HTR-8/SVneo (cell line): ENCODE measurements at regions not wholly inside any gene's neighbourhood (a gene's known extent, or its start where the extent isn't known, plus 50 kb on each side); places are given as distances from the start of the nearest gene placed in this dataset.
A peak's percentile ranks its signal among the peaks of the same experiment; 100 is the strongest.
"Not testable (repeated sequence)": the region's sequence is repeated elsewhere in the genome, so short reads cannot be mapped to it uniquely, and the experiment has no call there.

ENCODE experiments used
- DNase-seq: peaks from one replicate; pipeline ENCODE4 v3.0.0; 2011; ENCODE audit warnings: low spot score, mixed read lengths; ENCODE audit not compliant: insufficient read length
- FAIRE-seq: peaks from 2 replicates; lab custom pipeline; 2011; peaks lifted over from hg19 to GRCh38; lab: Jason Lieb, UNC

GRCh38 chr15:32536507-32537172, 56.6 kb upstream of the GOLGA8N start:
- not testable (repeated sequence) for DNase-seq

GRCh38 chr15:32536057-32536493, 57.2 kb upstream of the GOLGA8N start:
- not testable (repeated sequence) for DNase-seq, FAIRE-seq

More at GRCh38 chr15:32536507-32537172, 56.6 kb upstream of the GOLGA8N start:
- peak; percentile 95 for FAIRE-seq

- FAIRE-seq, DNase-seq: not testable (repeated sequence)
Observed at GRCh38 chr15:32535150-32535898, 57.9 kb upstream of the GOLGA8N start.

GRCh38 chr15:32522900-32523299, 67.5 kb upstream of the GOLGA8O start:
- not testable (repeated sequence) for FAIRE-seq

DNA sequence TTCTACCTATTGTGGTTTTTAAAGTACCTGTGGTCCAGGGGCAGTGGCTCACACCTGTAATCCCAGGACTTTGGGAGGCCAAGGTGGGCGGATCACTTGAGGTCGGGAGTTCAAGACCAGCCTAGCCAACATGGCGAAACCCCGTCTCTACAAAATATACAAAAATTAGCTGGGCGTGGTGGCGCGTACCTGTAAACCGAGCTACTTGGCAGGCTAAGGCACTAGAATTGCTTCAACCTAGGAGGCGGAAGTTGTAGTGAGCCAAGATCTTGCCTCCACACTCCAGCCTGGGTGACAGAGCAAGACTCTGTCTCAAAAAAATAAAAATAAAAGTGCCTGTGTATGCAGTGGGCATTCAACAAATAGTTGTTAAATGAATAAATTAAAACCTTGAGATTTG, 67.0 kb upstream of the GOLGA8O start:
- FAIRE-seq, DNase-seq: not testable (repeated sequence)

More at GRCh38 chr15:32522900-32523299, 67.5 kb upstream of the GOLGA8O start:
- not testable (repeated sequence) for DNase-seq

GRCh38 chr15:32518976-32519375, 63.5 kb upstream of the GOLGA8O start:
- DNase-seq, FAIRE-seq: not testable (repeated sequence)

DNA sequence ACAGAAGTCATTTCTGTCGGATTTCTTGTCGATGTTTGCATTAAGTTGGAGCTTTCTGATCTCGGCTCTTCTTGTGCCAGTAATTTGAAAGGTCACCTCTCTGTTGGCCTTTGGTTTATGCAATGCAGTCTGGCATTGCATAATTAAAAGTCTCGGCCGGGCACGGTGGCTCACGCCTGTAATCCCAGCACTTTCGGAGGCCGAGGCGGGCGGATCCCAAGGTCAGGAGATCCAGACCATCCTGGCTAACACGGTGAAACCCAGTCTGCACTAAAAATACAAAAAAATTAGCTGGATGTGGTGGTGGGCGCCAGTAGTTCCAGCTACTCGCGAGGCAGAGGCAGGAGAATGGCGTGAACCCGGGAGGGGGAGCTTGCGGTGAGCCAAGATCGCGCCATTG, 62.6 kb upstream of the GOLGA8O start:
- DNase-seq, FAIRE-seq: not testable (repeated sequence)

- FAIRE-seq, DNase-seq: not testable (repeated sequence)
Observed at GRCh38 chr15:32516954-32517353, 61.5 kb upstream of the GOLGA8O start.

DNA sequence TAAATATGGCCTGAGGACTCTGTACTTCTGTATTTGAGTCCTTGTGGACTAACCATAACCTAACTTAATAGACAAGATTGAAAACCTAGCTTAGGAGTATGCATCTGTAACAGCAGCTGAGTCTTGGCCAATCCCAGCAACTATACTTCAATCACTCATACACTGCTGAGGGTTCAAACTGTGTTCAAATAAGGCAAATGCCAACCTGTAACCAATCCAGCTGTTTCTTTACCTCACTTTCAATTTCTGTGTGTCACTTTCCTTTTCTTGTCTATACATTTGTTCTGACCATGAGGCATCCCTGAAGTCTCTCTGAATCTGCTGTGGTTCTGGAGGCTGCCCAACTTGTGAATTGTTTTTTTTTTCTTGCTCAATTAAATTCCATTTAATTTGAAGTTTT, 57.9 kb upstream of the GOLGA8O start:
- not testable (repeated sequence) for FAIRE-seq, DNase-seq

DNA sequence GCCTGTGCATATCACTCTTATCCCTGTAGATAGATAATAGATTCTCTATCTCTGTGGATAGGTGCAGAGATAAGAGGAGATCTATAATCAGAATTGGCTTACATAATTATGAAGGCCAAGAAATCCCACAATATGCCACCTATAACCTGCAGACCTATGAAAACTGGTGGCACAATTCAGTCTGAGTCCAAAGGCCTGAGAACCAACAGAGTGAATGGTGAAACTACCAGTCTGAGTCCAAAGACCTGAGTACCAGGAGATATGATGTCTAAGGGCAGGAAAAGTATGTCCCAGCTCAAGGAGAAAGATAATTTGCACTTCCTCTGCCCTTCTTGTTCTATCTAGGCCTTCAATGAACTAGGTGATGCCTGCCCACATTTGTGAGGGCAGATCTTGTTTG, 54.6 kb upstream of the GOLGA8O start:
- not testable (repeated sequence) for FAIRE-seq, DNase-seq

DNA sequence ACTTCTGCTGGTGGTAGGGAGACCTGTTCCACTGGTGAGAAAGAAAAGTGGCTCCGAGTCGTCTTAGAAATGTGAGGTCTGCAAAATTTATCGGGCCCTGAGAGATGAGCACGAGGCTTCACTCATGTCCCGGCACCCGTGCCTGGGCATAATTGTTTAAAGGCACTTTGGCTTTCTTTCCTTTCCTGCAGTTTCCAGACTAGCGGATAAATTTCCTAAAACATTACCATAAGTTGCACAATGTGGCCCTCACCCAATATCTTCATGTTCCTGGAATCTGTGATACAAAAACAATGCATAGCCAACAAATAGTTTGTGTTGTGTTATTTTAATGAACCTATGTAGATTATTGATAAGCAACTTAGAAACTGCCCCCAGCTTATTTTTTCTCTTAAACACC, 52.6 kb upstream of the GOLGA8O start:
- not testable (repeated sequence) for FAIRE-seq

DNA sequence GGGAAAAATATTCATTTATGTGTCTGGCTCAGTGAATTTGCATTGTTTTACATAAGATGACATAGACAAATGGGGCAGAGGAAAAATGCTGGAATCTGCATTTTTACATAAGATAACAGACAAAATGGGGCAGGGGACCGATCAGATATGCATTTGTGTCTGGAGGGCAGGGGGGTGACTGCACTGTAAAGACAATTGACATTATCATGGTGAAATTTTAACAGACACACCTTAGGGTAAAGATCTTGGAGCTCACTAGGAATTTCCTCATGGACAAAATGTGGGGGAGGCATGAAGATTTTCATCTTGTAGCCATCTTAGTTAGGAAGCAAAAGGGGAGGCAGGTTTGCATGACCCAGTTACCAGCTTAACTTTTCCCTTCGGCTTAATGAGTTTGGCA, 51.4 kb upstream of the GOLGA8O start:
- not testable (repeated sequence) for FAIRE-seq, DNase-seq

More for the DNA sequence above, 52.6 kb upstream of the GOLGA8O start:
- not testable (repeated sequence) for DNase-seq

GRCh38 chr15:32505633-32506032, 50.2 kb upstream of the GOLGA8O start:
- FAIRE-seq, DNase-seq: not testable (repeated sequence)
